ENCODE measurements at regions not wholly inside any gene's neighbourhood (a gene's known extent, or its start where the extent isn't known, plus 50 kb on each side); places are given as distances from the start of the nearest gene placed in this dataset.

- H3K36me3 ChIP-seq (ENCODE audit: low read depth) = no peaks in the 10 kb centered on the region
- H4K20me1 ChIP-seq (ENCODE audit: insufficient read depth) = no peaks in the 10 kb centered on the region
- H3K4me3 ChIP-seq = no peak overlapping the region
- no peaks in the 10 kb centered on the region for H3K4me1 ChIP-seq (replicated peaks; ENCODE audit: insufficient read depth)
- CTCF ChIA-PET = no interaction called here
- POLR2A ChIA-PET (ENCODE audit: unreplicated experiment) = interaction anchor here (0.6 kb wide), 1 partner anchor 1829 kb away, joined by 3 read pairs; no protein-coding TSS in a partner anchor
- H3K79me2 ChIP-seq (ENCODE audit: low read depth) = no peaks in the 10 kb centered on the region
- no peak overlapping the region for H3K27ac ChIP-seq
- no peaks in the 10 kb centered on the region for H3K9me2 ChIP-seq (ENCODE audit: insufficient read depth)
- BruUV-seq (replicated peaks) = no TSS peak
- intact Hi-C loops (cut with micrococcal nuclease; ENCODE audit: unreplicated experiment) = no loop called here
- H3F3A ChIP-seq (ENCODE audit: insufficient read depth, low read depth) = no peaks in the 10 kb centered on the region
- no peak for DNase-seq
- no peaks in the 10 kb centered on the region for H3K27me3 ChIP-seq (ENCODE audit: insufficient read depth, low read depth)
- no peak overlapping the region for H2AFZ ChIP-seq
- 0 out of 2 replicates have a peak, but pooled peaks cover 3% of the 10 kb centered on the region for H3K9me3 ChIP-seq (ENCODE audit: insufficient read depth, low read depth)
- no peak overlapping the region for H3K4me2 ChIP-seq
- TF ChIP-seq CTCF (conservative IDR thresholded peaks at IDR 0.05) (no peak), EZH2 (IDR thresholded peaks at IDR 0.05; ENCODE audit: low read depth) (no peak)
Measured at GRCh38 chr1:73910466-73910865, 287.5 kb downstream of the LRRIQ3 start.

GRCh38 chr1:73910062-73910461 lies 287.9 kb downstream of the LRRIQ3 start:
- H3K36me3 ChIP-seq (ENCODE audit: low read depth) = no peaks in the 10 kb centered on the region
- intact Hi-C loops (cut with micrococcal nuclease; ENCODE audit: unreplicated experiment) = no loop called here
- no peaks in the 10 kb centered on the region for H4K20me1 ChIP-seq (ENCODE audit: insufficient read depth)
- no peak overlapping the region for H3K27ac ChIP-seq
- no TSS peak for BruUV-seq (replicated peaks)
- ChIA-PET POLR2A (ENCODE audit: unreplicated experiment) (no interaction called here), CTCF (no interaction called here)
- no peak overlapping the region for H3K4me3 ChIP-seq
- H3F3A ChIP-seq (ENCODE audit: insufficient read depth, low read depth) = no peaks in the 10 kb centered on the region
- H2AFZ ChIP-seq = no peak overlapping the region
- H3K79me2 ChIP-seq (ENCODE audit: low read depth) = no peaks in the 10 kb centered on the region
- H3K4me1 ChIP-seq (replicated peaks; ENCODE audit: insufficient read depth) = no peaks in the 10 kb centered on the region
- no peak for DNase-seq
- no peaks in the 10 kb centered on the region for H3K27me3 ChIP-seq (ENCODE audit: insufficient read depth, low read depth)
- no peaks in the 10 kb centered on the region for H3K9me2 ChIP-seq (ENCODE audit: insufficient read depth)
- H3K4me2 ChIP-seq = no peak overlapping the region
- 0 out of 2 replicates have a peak, but pooled peaks cover 3% of the 10 kb centered on the region for H3K9me3 ChIP-seq (ENCODE audit: insufficient read depth, low read depth)
- no peak for TF ChIP-seq EZH2 (IDR thresholded peaks at IDR 0.05; ENCODE audit: low read depth)
- TF ChIP-seq CTCF (conservative IDR thresholded peaks at IDR 0.05) = no peak

- BruUV-seq (replicated peaks) = no TSS peak
- no peak for TF ChIP-seq CTCF (conservative IDR thresholded peaks at IDR 0.05)
- no peak for TF ChIP-seq EZH2 (IDR thresholded peaks at IDR 0.05; ENCODE audit: low read depth)
Measured at GRCh38 chr1:73909043-73909562, 288.9 kb downstream of the LRRIQ3 start.

More at GRCh38 chr1:73909043-73909562, 288.9 kb downstream of the LRRIQ3 start:
- Histone ChIP-seq H2AFZ (no peak overlapping the region), H3K4me3 (no peak overlapping the region), H3K9me3 (ENCODE audit: insufficient read depth, low read depth) (0 out of 2 replicates have a peak, but pooled peaks cover 3% of the 10 kb centered on the region), H3K9me2 (ENCODE audit: insufficient read depth) (no peaks in the 10 kb centered on the region), H3K36me3 (ENCODE audit: low read depth) (no peaks in the 10 kb centered on the region), H3K27ac (no peak overlapping the region), H4K20me1 (ENCODE audit: insufficient read depth) (no peaks in the 10 kb centered on the region), H3K4me1 (replicated peaks; ENCODE audit: insufficient read depth) (no peaks in the 10 kb centered on the region), H3K79me2 (ENCODE audit: low read depth) (no peaks in the 10 kb centered on the region), H3K4me2 (no peak overlapping the region), H3F3A (ENCODE audit: insufficient read depth, low read depth) (no peaks in the 10 kb centered on the region), H3K27me3 (ENCODE audit: insufficient read depth, low read depth) (no peaks in the 10 kb centered on the region)
- POLR2A ChIA-PET (ENCODE audit: unreplicated experiment) = no interaction called here
- no peak for DNase-seq
- CTCF ChIA-PET = interaction anchor here (0.6 kb wide), 1 partner anchor 809 kb away, joined by 3 read pairs; no protein-coding TSS in a partner anchor
- intact Hi-C loops (cut with micrococcal nuclease; ENCODE audit: unreplicated experiment) = no loop called here

All from PC-9 (cell line).